Activated T-cell treated with anti-CD3 and anti-CD28 coated beads for 1 hour (primary cell): ENCODE measurements at regions not wholly inside any gene's neighbourhood (a gene's known extent, or its start where the extent isn't known, plus 50 kb on each side); places are given as distances from the start of the nearest gene placed in this dataset.

Source experiments
- DNase-seq: peaks from one replicate; pipeline ENCODE4 v3.0.0-alpha.2; 2020; ENCODE audit warnings: low read depth

GRCh38 chr9:120291050-120291449, 288.9 kb downstream of the CDK5RAP2 start:
- DNase-seq: no peak

DNA sequence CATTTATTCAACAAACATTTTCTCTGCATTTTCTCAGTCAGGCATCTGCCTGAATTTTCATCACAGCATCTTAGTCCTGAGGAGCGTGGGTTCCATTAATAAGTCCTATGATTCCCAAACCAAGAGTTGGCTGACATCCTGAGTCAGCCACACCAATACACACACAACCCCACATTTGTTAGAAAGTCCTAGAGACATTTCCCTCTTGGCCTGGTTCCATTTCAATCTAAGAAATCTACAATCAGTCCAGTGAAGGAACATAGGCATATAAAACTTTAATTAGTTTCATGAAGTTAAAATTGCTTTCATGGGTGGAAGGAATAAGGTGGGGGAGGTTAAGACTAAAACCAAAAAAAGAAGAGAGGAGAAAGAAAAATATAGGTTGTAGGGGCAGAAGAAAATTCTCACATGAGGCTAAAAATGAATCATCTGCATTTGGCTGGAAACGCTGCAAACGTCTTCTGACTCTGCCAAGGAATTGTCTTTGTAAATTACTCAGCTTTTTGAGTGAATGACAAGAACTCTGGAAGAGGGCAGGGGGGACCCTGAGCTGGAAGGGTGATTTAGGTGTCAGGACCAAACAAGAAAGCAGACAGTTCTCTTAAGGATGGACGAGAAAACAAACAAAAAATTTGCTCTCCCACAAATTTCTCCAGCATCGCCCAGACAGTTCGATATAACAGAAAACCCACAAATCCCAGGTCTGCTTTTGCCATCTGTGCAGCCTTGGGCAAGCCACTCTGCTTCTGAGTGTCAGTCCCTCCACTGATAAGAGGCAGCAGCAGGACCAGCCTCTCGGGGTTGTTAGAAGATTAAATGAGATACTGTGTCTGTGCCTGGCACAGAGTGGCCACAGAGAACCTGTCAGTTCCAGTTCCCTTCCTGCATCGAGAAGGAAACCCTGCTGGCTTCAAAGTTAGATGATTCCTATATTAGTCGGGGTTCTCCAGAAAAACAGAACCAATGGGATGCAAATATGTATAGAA, 289.7 kb downstream of the CDK5RAP2 start:
- no peak for DNase-seq

- DNase-seq: no peak
Observed at GRCh38 chr9:120289098-120289497, 290.9 kb downstream of the CDK5RAP2 start.

DNA sequence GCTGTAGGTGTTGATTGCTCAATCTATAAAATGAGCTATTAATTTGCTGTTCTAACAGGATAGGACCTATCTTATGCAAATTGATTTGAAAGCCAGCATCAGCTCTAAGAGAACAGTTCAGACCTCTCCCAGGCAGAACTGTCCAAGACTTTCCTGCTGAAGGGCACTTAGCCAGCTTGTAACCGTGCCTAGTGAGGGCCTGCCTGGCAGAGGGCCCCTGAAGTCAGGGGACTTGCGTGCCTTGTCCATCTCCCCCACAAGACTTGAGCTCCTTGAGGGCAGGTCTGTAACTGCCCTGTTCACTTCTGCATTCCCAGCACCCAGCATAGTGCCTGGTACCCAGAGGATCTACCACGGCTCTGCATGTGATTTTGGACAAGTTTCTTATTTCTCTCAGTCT, 293.4 kb downstream of the CDK5RAP2 start:
- DNase-seq: no peak

GRCh38 chr9:120284821-120285220, 295.1 kb downstream of the CDK5RAP2 start:
- no peak for DNase-seq

DNA sequence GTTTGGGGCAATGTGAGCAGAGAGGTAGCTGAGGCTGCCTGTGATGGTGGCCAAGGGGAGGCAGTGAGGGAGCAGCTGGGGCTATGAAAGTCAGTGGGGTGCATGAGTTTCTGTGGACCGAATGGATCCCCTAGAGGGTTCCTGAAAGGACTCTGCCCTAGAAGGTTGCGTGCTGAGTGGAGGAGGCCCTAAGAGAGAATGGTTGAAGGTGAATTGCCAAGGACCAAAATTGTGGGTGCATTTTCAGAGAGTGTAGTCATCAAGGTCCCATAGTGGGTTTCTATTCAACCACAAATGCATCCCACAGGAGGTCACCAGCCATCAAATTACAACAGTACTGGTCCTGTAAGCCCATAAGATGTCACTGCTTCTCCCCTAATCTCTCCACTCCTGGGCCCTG, 298.3 kb downstream of the CDK5RAP2 start:
- no peak for DNase-seq

- DNase-seq: no peak
Observed at GRCh38 chr9:120267929-120268328, 312.0 kb downstream of the CDK5RAP2 start.

DNA sequence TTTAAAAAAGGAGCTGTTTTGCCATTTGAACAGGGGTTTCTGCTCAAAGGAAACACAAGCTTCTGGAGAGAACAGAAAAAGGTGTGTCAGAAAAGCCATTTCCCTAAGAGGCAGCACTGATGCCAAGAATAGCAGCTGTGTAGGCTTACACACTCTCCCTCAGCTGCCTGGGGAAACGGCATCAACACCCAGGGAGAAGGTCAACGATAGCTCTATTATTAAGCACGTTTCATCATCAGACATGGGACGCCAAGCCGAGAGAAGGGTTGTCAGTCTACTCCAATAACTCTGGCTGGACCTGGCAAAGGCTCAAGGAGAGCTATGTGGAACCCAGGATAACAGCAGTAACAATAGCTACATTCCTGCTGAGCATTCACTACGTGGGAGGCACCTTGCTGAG, 314.2 kb downstream of the CDK5RAP2 start:
- DNase-seq: no peak

DNA sequence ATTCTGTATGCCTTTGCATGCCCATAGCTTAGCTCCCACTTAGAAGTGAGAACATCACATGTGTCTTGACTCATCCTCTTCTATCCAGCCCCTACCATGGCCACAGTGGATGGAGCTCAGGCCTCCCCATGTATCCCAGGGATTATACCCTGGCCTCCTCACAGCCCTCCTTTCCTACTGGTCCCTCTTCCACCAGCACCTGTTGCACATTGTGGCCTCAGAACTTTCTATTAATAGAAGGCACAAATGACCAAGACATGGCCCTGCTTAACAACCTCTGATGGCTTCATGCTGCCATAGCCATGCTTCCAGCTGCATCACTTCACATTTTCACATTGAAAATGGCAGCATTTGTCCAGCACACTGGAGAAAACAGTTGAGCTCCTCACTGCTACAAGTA, 315.4 kb downstream of the CDK5RAP2 start:
- no peak for DNase-seq

DNA sequence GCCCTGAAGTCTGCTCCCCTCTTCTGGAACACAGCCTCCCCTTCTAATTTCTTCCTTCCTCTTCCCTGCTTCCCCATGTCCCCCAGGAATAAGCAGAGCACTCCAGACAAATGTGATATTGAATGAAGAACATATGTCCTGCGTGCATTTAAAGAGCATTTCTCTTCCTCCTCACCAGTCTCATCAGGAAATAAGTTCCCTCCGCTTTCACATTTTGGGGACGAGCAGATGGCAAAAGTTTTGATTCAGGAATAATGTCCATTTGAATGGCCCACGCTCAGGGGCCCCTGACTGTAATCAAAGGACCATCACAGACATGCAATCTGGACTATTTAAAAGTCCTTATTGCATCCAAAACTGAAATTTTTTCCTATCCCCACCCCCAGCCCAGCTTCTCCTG, 316.1 kb downstream of the CDK5RAP2 start:
- DNase-seq: no peak

GRCh38 chr9:120261419-120261818, 318.5 kb downstream of the CDK5RAP2 start:
- no peak for DNase-seq

DNA sequence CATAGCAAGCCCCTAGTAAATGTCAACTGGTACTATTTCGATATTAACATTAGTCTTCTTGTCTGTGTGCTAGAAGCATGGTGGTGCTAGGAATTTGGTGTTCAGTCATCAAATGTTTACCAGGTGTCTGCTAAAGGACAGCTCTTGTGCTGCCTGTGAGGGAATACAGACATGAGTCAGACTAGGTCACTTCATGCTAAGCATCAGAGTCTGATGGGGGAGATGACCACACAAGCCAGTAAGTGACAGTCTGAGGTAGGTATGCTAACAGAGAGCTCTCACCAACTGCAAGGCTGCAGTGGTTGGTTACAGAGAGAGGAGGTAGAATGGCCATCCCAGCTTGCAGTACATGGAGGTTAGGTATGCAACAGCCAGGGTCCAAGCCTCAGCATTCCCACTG, 320.9 kb downstream of the CDK5RAP2 start:
- no peak for DNase-seq

- DNase-seq: no peak
Observed at GRCh38 chr9:120258096-120258495, 321.9 kb downstream of the CDK5RAP2 start.

GRCh38 chr9:120257483-120257882, 322.5 kb downstream of the CDK5RAP2 start:
- no peak for DNase-seq

GRCh38 chr9:120256146-120256545, 323.8 kb downstream of the CDK5RAP2 start:
- no peak for DNase-seq

GRCh38 chr9:120252248-120252647, 327.7 kb downstream of the CDK5RAP2 start:
- DNase-seq: no peak

GRCh38 chr9:120242116-120242811, 337.7 kb downstream of the CDK5RAP2 start:
- no peak for DNase-seq

- no peak for DNase-seq
Observed at GRCh38 chr9:120236596-120236995, 343.4 kb downstream of the CDK5RAP2 start.

GRCh38 chr9:120235081-120235480, 344.9 kb downstream of the CDK5RAP2 start:
- no peak for DNase-seq

DNA sequence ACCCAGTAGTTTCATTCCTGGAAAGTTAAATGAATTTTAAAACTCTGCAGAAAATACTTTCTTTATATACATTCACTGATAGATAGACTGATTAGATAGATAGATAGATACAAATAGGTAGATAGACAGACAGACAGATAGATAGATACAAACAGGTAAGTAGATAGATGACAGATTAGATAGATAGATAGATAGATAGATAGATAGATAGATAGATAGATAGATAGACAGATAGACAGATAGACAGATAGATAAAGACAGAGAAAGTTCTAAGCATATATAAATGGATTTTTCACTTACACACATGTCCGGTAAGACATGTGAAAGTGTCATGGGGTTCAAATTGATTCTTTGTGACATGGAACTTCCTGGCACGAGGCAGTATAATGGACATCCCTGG, 349.7 kb downstream of the CDK5RAP2 start:
- DNase-seq: no peak

DNA sequence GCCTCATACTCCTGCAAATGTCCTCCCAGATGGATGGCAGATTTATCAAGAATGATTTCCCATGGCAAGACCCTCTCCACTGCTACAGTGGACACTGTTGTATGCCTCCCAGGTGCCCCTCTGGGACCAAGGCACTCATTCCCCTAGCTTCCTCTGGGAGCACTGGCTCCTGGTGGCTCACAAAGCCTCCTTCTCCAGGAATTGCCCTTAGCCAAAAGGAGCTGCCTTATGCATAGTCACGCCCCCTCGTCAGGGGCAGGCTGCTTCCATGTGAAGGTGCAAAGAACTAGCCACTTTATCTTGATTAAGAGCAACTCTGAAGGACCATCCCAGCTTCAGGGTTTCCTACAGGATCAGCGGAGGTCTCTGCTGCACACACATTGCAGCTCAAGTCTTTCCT, 358.1 kb downstream of the CDK5RAP2 start:
- no peak for DNase-seq

DNA sequence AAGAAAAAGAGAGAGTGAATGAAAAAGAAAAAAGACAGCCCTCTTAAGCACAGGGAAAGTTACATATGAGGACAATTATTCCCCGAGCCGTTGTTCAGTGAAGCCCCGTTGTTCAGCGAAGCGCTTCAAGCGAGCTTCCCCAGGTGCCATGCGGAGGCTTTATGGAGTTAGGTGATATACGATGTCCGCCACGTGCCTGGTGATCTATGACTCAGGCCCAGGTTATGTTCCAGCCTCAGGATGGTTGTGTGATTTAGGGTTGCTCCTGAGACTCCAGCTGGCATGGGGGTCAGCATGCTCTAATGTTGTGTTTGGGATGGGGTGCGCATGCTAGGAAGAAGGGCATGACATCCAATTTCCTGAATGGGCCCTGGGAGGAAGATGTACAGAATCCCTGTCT, 365.6 kb downstream of the CDK5RAP2 start:
- DNase-seq: no peak

DNA sequence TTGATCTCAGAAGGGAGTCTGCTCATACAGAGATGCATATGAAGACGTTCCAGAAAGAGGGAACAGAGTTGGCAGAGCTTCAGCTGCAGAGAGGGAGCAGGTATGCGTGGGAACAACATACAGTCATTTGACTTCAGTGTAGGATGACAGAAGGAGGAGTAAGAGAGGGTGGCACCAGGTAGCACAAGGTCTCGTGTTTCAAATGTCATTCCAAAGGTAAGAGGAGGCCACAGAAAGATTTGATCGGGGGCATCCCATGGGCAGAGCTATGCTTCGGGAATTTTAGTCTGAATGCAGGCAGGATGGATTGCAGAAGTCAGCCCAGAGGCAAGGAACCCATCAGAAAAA, 367.1 kb downstream of the CDK5RAP2 start:
- no peak for DNase-seq
